Fibroblast of pulmonary artery (primary cell): ENCODE measurements at regions not wholly inside any gene's neighbourhood (a gene's known extent, or its start where the extent isn't known, plus 50 kb on each side); places are given as distances from the start of the nearest gene placed in this dataset.
"Not testable (repeated sequence)": the region's sequence is repeated elsewhere in the genome, so short reads cannot be mapped to it uniquely, and the experiment has no call there.

Experiments used
- DNase-seq: peaks from one replicate; pipeline ENCODE4 v3.0.0-alpha.2; 2010; ENCODE audit warnings: low read depth
- H3K4me3 ChIP-seq: replicated peaks from 2 replicates; pipeline ENCODE4 v1.5.1; 2011; ENCODE audit warnings: low read depth, mild to moderate bottlenecking, control low read depth, low read length, moderate library complexity
- TF ChIP-seq, protein P1 (sequence below): IDR thresholded peaks from 2 replicates; pipeline ENCODE4 v1.5.1; 2011; ENCODE audit warnings: mild to moderate bottlenecking, control low read depth, low read length, inconsistent platforms; ENCODE audit errors: missing control alignments

DNA sequence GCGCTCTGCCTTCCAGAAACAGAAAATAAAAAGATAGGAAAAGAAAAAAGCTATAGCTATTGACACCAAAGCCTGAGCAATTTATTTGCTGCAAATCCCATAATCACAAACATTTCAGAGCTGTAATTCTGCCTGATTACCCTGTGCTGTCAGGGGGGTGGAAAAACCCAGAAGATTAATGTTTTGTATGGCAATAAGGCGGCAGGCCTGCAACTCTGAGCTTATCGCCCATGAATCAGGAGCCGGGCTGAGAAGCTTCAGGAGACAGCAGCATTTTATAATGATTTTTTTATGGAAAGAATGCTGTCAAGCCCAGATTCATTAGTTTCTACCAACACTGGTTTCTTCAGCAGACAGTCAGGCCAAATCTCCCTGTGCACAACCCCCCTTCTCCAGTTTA, 82.6 kb upstream of the TMEM164 start:
- DNase-seq, result no peak
- H3K4me3 ChIP-seq, result no peak overlapping the region
- TF ChIP-seq, protein P1, sequence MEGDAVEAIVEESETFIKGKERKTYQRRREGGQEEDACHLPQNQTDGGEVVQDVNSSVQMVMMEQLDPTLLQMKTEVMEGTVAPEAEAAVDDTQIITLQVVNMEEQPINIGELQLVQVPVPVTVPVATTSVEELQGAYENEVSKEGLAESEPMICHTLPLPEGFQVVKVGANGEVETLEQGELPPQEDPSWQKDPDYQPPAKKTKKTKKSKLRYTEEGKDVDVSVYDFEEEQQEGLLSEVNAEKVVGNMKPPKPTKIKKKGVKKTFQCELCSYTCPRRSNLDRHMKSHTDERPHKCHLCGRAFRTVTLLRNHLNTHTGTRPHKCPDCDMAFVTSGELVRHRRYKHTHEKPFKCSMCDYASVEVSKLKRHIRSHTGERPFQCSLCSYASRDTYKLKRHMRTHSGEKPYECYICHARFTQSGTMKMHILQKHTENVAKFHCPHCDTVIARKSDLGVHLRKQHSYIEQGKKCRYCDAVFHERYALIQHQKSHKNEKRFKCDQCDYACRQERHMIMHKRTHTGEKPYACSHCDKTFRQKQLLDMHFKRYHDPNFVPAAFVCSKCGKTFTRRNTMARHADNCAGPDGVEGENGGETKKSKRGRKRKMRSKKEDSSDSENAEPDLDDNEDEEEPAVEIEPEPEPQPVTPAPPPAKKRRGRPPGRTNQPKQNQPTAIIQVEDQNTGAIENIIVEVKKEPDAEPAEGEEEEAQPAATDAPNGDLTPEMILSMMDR, result no peak

DNA sequence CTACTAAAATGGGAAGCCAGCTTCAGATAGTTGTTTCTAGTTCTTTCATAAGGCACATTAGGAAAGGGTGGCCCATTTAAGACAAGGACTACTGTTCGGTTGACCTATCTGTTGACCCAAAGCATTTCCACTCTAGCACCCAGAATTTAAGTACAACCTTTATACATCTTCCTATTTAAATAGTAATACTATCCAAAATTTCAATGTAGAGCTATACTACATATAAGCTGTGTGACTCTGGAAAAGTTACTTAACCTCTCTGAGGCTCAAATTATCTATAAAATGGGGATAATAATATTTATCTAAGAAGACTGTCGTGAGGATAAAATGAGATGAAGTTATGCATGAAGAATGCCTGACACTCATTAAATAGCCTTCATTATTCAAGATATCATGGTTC, 82.0 kb upstream of the TMEM164 start:
- no peak overlapping the region for H3K4me3 ChIP-seq
- TF ChIP-seq, protein P1, result no peak
- no peak for DNase-seq

DNA sequence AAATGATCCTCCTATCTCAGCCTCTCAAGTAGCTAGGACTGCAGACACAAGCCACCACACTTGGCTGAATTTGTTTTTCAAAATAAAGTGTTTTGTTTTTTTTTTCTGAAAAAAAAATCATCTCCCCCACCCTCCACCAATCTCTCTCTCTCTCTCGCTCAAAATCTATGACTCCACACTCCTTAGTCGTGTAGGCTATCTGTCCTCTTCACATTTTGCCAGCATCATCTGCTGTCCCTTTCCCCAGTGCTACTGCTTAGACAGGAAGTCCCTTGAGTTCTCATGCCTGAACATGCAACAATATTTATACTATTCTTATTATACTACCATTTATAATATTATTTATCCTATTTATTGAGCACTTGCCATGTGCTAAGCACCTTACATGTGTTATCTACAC, 80.7 kb upstream of the TMEM164 start:
- DNase-seq, result no peak

DNA sequence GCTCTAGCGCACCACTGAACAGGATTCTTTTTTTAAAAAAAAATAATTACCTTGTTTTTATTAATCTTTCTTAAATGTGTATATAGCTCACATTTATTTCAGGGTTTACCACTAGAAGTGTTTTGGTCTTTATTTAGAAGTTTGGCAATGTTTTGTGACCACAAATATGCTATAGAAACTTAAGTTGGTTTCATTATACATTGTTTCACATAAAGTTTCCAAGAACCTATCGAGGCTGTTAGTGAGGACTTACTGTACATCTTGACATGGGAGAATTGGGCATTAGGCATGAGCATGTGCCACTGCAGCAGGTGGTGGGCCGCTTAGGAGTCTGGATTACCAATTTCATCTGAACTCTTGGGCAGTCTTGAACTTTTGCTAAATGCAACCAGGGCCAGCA, 77.9 kb upstream of the TMEM164 start:
- DNase-seq, result not testable (repeated sequence)

More for the DNA sequence above, 80.7 kb upstream of the TMEM164 start:
- TF ChIP-seq, protein P1, result no peak
- H3K4me3 ChIP-seq, result no peak overlapping the region

DNA sequence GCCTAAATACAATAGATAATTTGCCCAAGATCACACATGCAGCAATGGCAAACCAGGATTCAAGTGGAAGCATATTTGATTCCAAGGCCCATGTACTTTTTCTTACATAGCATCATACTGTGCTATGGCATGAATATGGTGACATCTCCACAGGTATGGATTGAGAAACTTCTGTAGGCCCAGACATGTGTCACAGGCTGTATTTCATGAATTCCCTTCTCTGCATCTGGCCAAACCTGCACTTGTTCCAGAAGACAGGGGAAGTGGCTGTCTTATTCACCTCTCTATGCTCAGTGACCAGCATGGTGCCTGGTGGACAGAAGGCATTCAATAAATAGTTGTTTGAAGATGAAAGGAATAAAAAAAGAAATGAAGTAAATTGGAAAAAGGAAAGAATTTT, 77.3 kb upstream of the TMEM164 start:
- no peak for DNase-seq
- H3K4me3 ChIP-seq, result no peak overlapping the region
- TF ChIP-seq, protein P1, result no peak

More for the DNA sequence above, 77.9 kb upstream of the TMEM164 start:
- H3K4me3 ChIP-seq, result not testable (repeated sequence)

DNA sequence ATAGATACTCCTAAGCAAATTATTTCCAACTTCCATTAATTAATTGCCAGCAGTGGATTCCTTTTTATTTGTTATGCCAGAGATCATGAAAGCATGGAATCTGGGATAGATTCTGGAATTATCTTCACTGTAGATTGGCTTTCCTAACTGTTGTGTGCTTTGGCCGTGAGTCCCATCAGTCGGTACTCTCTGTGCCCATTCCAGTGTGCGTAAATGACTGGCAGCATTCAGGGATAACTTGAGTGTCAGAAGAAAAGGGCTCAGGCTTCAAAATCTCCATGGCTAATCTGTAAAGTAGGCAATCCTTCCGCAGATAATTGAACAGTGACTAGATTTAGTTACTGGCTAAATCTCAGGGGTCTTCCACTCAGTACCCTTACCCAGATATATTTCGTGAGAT, 76.8 kb upstream of the TMEM164 start:
- TF ChIP-seq, protein P1, result no peak
- DNase-seq, result no peak
- H3K4me3 ChIP-seq, result no peak overlapping the region

DNA sequence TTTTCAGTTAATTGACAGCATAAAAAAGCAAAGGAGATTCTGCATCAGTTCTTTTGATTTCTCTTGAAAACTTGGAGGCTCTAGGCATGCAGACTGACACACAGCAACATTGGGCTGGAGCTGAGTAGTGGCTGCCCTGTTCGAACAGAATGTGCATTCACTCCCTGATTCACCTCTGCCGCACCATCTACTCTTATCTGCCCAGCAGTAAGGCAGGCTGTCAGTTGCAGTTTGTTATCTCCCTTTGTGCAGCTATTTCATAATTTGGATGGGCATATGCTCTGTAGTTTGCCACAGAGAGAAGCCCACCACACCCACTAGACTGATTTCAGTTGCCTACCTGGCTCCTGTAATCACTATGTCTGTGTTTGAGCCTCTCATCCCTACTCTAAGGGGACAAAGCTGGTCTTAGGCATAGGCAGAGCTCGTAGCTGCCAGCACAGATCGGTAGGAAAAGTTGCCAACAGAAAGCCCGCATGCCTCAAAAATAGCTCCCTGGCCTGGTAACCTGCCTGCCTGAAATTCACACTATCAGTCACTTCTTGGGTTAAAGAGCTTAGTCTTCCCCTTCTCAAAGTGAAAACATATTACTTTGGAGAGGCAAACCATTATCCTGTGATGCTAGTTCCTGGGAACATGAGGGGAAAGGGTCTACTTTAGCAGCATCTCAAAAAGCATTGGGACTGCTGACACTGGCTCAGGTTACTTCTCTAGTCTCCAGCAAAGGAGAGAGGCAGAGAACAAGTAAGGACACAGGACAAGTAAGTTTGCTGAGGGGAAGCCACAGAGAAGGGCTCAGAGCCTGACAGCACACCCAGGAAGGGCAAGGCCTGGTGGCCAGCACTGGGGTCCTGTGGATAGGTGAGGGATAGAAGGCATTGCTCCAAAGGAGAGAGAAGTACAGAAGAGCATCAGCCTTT, 75.9 kb upstream of the TMEM164 start:
- TF ChIP-seq, protein P1, result no peak
- no peak for DNase-seq
- no peak overlapping the region for H3K4me3 ChIP-seq
